Hepatocyte (in vitro differentiated cells): ENCODE measurements at regions not wholly inside any gene's neighbourhood (a gene's known extent, or its start where the extent isn't known, plus 50 kb on each side); places are given as distances from the start of the nearest gene placed in this dataset.

Experiments
- DNase-seq: peaks from one replicate; pipeline ENCODE4 v3.0.0-alpha.2; 2016; ENCODE audit warnings: low spot score
- H2AFZ ChIP-seq: fragments of 200-600 bp; sonication (generic); 2 replicates; pipeline ENCODE4 v1.6.0; 2016; ENCODE audit warnings: antibody characterized with exemption, mild to moderate bottlenecking
- H3K27ac ChIP-seq: fragments of 200-600 bp; sonication (generic); 2 replicates; pipeline ENCODE4 v1.5.1; 2016; ENCODE audit warnings: mild to moderate bottlenecking
- H3K27me3 ChIP-seq: fragments of 200-600 bp; sonication (generic); 2 replicates; pipeline ENCODE4 v1.6.1; 2016
- H3K36me3 ChIP-seq: fragments of 200-600 bp; sonication (generic); replicated peaks from 2 replicates; pipeline ENCODE4 v1.5.1; 2016; ENCODE audit warnings: low read depth; ENCODE audit not compliant: insufficient read depth
- H3K4me1 ChIP-seq: fragments of 200-600 bp; sonication (generic); 2 replicates; pipeline ENCODE4 v1.5.1; 2016; ENCODE audit warnings: mild to moderate bottlenecking, moderate library complexity; ENCODE audit not compliant: insufficient read depth
- H3K4me2 ChIP-seq: fragments of 200-600 bp; sonication (generic); 2 replicates; pipeline ENCODE4 v1.6.0; 2016
- H3K4me3 ChIP-seq: fragments of 200-600 bp; sonication (generic); 2 replicates; pipeline ENCODE4 v1.5.1; 2016; ENCODE audit warnings: mild to moderate bottlenecking
- H3K79me2 ChIP-seq: fragments of 200-600 bp; sonication (generic); 2 replicates; pipeline ENCODE4 v1.6.0; 2017; ENCODE audit warnings: mild to moderate bottlenecking
- H3K9me2 ChIP-seq: fragments of 200-600 bp; sonication (generic); replicated peaks from 2 replicates; pipeline ENCODE4 v1.6.0; 2017; ENCODE audit warnings: mild to moderate bottlenecking; ENCODE audit not compliant: insufficient read depth
- H3K9me3 ChIP-seq: fragments of 200-600 bp; sonication (generic); 2 replicates; pipeline ENCODE4 v1.5.1; 2016; ENCODE audit warnings: low read depth, mild to moderate bottlenecking
- H4K20me1 ChIP-seq: fragments of 200-600 bp; sonication (generic); 2 replicates; pipeline ENCODE4 v1.6.0; 2016; ENCODE audit warnings: mild to moderate bottlenecking; ENCODE audit not compliant: insufficient read depth, poor library complexity, severe bottlenecking
- CTCF ChIP-seq: fragments of 200-600 bp; sonication (generic); IDR thresholded peaks from 2 replicates; pipeline ENCODE4 v1.5.1; 2016; ENCODE audit warnings: antibody characterized with exemption, mild to moderate bottlenecking; ENCODE audit not compliant: poor library complexity
- EZH2 ChIP-seq: fragments of 200-600 bp; sonication (generic); IDR thresholded peaks from 2 replicates; pipeline ENCODE4 v1.6.1; 2016; ENCODE audit warnings: antibody characterized with exemption, mild to moderate bottlenecking, borderline replicate concordance
- EZH2phosphoT487 ChIP-seq: fragments of 200-600 bp; sonication (generic); IDR thresholded peaks from one replicate; pipeline ENCODE4 v1.6.1; 2018; ENCODE audit warnings: antibody characterized with exemption, mild to moderate bottlenecking, low read depth, moderate library complexity; ENCODE audit not compliant: unreplicated experiment, severe bottlenecking
- WGBS: methylation state at CpG from one replicate; pipeline ENCODE4 v1.1.6; 2016; ENCODE audit warnings: low lambda C conversion rate; ENCODE audit errors: missing lambda C conversion rate; 5-methylcytosine and 5-hydroxymethylcytosine counted together

GRCh38 chr6:160899671-160900430, 91.7 kb upstream of the MAP3K4 start:
- peak overlapping the region; percentile 56 for H3K4me2 ChIP-seq
- no peak for DNase-seq
- H3K36me3 ChIP-seq: no peaks in the 10 kb centered on the region
- TF ChIP-seq EZH2phosphoT487: no peak
- TF ChIP-seq EZH2: no peak
- no peak for TF ChIP-seq CTCF
- no peaks in the 10 kb centered on the region for H3K27me3 ChIP-seq
- H3K27ac ChIP-seq: peak overlapping the region; percentile 23
- no peaks in the 10 kb centered on the region for H3K79me2 ChIP-seq
- no peak overlapping the region for H3K4me3 ChIP-seq
- 57% methylated on average over 6 of the region's 6 CpGs for WGBS
- H3K9me3 ChIP-seq: no peaks in the 10 kb centered on the region
- H3K4me1 ChIP-seq: peaks cover 13% of the 10 kb centered on the region
- no peak overlapping the region for H2AFZ ChIP-seq
- no peaks in the 10 kb centered on the region for H4K20me1 ChIP-seq
- H3K9me2 ChIP-seq: no peaks in the 10 kb centered on the region

GRCh38 chr6:160911949-160912348, 79.6 kb upstream of the MAP3K4 start:
- TF ChIP-seq EZH2 (no peak), CTCF (no peak), EZH2phosphoT487 (no peak)
- Histone ChIP-seq H3K27ac (no peak overlapping the region), H4K20me1 (no peaks in the 10 kb centered on the region)

GRCh38 chr6:160912411-160912810, 79.2 kb upstream of the MAP3K4 start:
- no peaks in the 10 kb centered on the region for H3K9me3 ChIP-seq
- H3K36me3 ChIP-seq: no peaks in the 10 kb centered on the region
- H3K9me2 ChIP-seq: no peaks in the 10 kb centered on the region
- DNase-seq: no peak
- no peak for TF ChIP-seq EZH2phosphoT487
- H3K4me1 ChIP-seq: peaks cover 4% of the 10 kb centered on the region
- H3K4me3 ChIP-seq: no peak overlapping the region
- H3K27ac ChIP-seq: no peak overlapping the region
- H3K4me2 ChIP-seq: no peak overlapping the region
- no peaks in the 10 kb centered on the region for H4K20me1 ChIP-seq
- WGBS: 94% methylated on average over 6 of the region's 6 CpGs
- no peak overlapping the region for H2AFZ ChIP-seq
- H3K27me3 ChIP-seq: no peaks in the 10 kb centered on the region
- no peaks in the 10 kb centered on the region for H3K79me2 ChIP-seq

More at GRCh38 chr6:160911949-160912348, 79.6 kb upstream of the MAP3K4 start:
- no peak for DNase-seq
- Histone ChIP-seq H3K4me2 (no peak overlapping the region), H3K36me3 (no peaks in the 10 kb centered on the region), H3K4me1 (no peaks in the 10 kb centered on the region), H3K9me3 (no peaks in the 10 kb centered on the region), H3K4me3 (no peak overlapping the region), H3K79me2 (no peaks in the 10 kb centered on the region), H3K9me2 (no peaks in the 10 kb centered on the region), H3K27me3 (no peaks in the 10 kb centered on the region), H2AFZ (no peak overlapping the region)
- WGBS: 93% methylated on average over 5 of the region's 5 CpGs

GRCh38 chr6:160917572-160917971, 74.0 kb upstream of the MAP3K4 start:
- Histone ChIP-seq H3K4me1 (peaks cover 5% of the 10 kb centered on the region), H2AFZ (peak overlapping the region; percentile 15), H3K27ac (peak overlapping the region; percentile 80), H3K4me3 (no peak overlapping the region), H3K36me3 (no peaks in the 10 kb centered on the region), H4K20me1 (no peaks in the 10 kb centered on the region), H3K9me3 (no peaks in the 10 kb centered on the region), H3K27me3 (no peaks in the 10 kb centered on the region), H3K4me2 (peak overlapping the region; percentile 38), H3K9me2 (no peaks in the 10 kb centered on the region), H3K79me2 (no peaks in the 10 kb centered on the region)
- TF ChIP-seq CTCF: no peak
- no peak for TF ChIP-seq EZH2phosphoT487
- no peak for TF ChIP-seq EZH2
- DNase-seq: peak; percentile 30
- WGBS: 77% methylated on average over 3 of the region's 3 CpGs
